Kidney (tissue), 13 donors: ENCODE measurements at regions not wholly inside any gene's neighbourhood (a gene's known extent, or its start where the extent isn't known, plus 50 kb on each side); places are given as distances from the start of the nearest gene placed in this dataset.

Experiments used
- DNase-seq, 5 donors: peaks; one replicate each; pipeline ENCODE4 v3.0.0-alpha.2; 2013 to 2020
- FAIRE-seq: peaks from 2 replicates; lab custom pipeline; 2012; peaks lifted over from hg19 to GRCh38; lab: Jason Lieb, UNC
- H3K27ac ChIP-seq, 2 donors: one replicate each; pipeline ENCODE4 v1.7.0; 2013; ENCODE audit warnings: low read depth in 2 of 2, low read length in 2 of 2, inconsistent platforms in 1 of 2
- H3K27me3 ChIP-seq: one replicate; pipeline ENCODE4 v1.7.1; 2013; ENCODE audit warnings: low read length, inconsistent platforms; ENCODE audit not compliant: control insufficient read depth, insufficient read depth
- H3K36me3 ChIP-seq, 3 donors: one replicate each; pipeline versions ENCODE4 v1.7.0 to v1.7.1; 2013; ENCODE audit warnings: low read length in 3 of 3, control low read depth in 1 of 3, inconsistent platforms in 1 of 3; ENCODE audit not compliant: insufficient read depth in 3 of 3, control insufficient read depth in 2 of 3
- H3K4me1 ChIP-seq, 3 donors: one replicate each; pipeline versions ENCODE4 v1.7.0 to v1.7.1; 2013; ENCODE audit warnings: low read length in 3 of 3, inconsistent platforms in 1 of 3, low read depth in 1 of 3; ENCODE audit not compliant: control insufficient read depth in 2 of 3, insufficient read depth in 2 of 3
- H3K4me3 ChIP-seq, 3 donors: one replicate each; pipeline versions ENCODE4 v1.7.0 to v1.8.1; 2013; ENCODE audit warnings: low read length in 3 of 3, control low read depth in 1 of 3, inconsistent platforms in 1 of 3
- H3K9ac ChIP-seq, 3 donors: one replicate each; pipeline versions ENCODE4 v1.7.0 to v1.7.1; 2013; ENCODE audit warnings: low read length in 3 of 3, control low read depth in 1 of 3, inconsistent platforms in 1 of 3
- H3K9me3 ChIP-seq, 3 donors: one replicate each; pipeline versions ENCODE4 v1.7.0 to v1.7.1; 2013; ENCODE audit warnings: low read length in 3 of 3, control low read depth in 1 of 3, inconsistent platforms in 1 of 3; ENCODE audit not compliant: control insufficient read depth in 2 of 3, insufficient read depth in 1 of 3
- intact Hi-C: fragments of 100-400 bp; cut with DNase I; formaldehyde crosslinking; loops from one replicate; pipeline ENCODE4 v1.11.1; 2022
- TF ChIP-seq, protein P1 (sequence below): IDR thresholded peaks from 3 replicates; pipeline ENCODE4 v1.5.1; 2012; ENCODE audit warnings: mild to moderate bottlenecking, moderate library complexity, borderline replicate concordance; ENCODE audit not compliant: insufficient read depth; ENCODE audit errors: extremely low read depth
- donor health status: control.
- donor health status: control.
- donor health status: control.
- donor health status: control.
- donor health status: control.
- donor health status: DM: yes; HTN: yes; CAD: no.
- donor health status: Normal renal cell carcinoma (clear cell type).

DNA sequence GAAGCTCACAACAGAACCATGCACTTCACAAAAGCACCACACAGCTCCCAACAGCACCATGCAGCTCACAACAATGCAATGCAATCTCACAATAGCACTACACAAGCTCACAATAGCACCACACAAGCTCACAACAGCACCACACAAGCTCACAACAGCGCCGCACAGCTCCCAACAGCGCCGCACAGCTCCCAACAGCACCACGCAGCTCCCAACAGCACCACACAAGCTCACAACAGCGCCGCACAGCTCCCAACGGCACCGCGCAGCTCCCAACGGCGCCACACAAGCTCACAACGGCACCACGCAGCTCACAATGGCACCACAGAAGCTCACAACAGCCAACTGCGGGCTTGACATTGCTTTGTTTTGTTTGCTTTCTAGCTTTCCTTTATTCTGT, 198.1 kb downstream of the DLL1 start:
- intact Hi-C loops, result no loop called here
- Histone ChIP-seq H3K4me1 (peaks cover 0 to 4% (median 0%) of the 10 kb centered on the region in 3 donors), H3K36me3 (no peaks in the 10 kb centered on the region), H3K9me3 (no peaks in the 10 kb centered on the region), H3K4me3 (no peak overlapping the region), H3K9ac (no peak overlapping the region), H3K27me3 (no peaks in the 10 kb centered on the region), H3K27ac (no peak overlapping the region)
- DNase-seq (no peak), FAIRE-seq (no peak)
- TF ChIP-seq, protein P1, sequence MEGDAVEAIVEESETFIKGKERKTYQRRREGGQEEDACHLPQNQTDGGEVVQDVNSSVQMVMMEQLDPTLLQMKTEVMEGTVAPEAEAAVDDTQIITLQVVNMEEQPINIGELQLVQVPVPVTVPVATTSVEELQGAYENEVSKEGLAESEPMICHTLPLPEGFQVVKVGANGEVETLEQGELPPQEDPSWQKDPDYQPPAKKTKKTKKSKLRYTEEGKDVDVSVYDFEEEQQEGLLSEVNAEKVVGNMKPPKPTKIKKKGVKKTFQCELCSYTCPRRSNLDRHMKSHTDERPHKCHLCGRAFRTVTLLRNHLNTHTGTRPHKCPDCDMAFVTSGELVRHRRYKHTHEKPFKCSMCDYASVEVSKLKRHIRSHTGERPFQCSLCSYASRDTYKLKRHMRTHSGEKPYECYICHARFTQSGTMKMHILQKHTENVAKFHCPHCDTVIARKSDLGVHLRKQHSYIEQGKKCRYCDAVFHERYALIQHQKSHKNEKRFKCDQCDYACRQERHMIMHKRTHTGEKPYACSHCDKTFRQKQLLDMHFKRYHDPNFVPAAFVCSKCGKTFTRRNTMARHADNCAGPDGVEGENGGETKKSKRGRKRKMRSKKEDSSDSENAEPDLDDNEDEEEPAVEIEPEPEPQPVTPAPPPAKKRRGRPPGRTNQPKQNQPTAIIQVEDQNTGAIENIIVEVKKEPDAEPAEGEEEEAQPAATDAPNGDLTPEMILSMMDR, result no peak

DNA sequence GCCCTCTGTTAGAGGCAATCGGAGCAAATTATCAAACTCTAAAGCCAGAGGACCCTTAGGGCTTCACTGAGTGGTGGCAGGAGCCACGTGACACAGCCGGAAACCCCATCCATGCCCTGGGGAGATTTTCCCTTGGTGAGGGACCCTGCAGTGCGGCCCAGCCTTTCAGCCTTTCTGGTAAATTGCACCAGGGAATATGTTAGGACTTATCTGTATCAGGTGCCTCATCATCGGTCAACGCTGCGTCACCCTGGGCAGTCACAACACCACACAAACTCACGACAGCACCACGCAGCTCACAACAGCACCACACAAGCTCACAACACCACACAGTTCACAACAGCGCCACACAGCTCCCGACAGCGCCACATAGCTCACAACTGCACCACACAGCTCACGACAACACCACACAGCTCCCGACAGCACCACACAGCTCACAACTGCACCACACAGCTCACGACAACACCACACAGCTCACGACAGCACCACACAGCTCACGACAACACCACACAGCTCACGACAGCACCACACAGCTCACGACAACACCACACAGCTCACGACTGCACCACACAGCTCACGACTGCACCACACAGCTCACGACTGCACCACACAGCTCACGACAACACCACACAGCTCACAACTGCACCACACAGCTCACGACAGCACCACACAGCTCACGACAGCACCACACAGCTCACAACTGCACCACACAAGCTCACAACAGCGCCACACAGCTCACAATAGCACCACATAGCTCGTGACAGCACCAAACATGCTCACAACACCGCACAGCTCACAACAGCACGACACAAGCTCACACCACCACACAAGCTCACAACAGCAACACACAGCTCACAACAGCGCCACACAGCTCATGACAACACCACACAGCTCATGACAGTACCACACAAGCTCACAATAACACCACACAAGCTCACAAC, 199.0 kb downstream of the DLL1 start:
- DNase-seq (peak in 2 of 5 donors; percentile 33 to 42), FAIRE-seq (no peak)
- intact Hi-C loops, result no loop called here
- H3K36me3 ChIP-seq, result no peaks in the 10 kb centered on the region
- H3K4me3 ChIP-seq, result no peak overlapping the region
- H3K4me1 ChIP-seq, result peaks cover 0 to 4% (median 0%) of the 10 kb centered on the region in 3 donors
- no peaks in the 10 kb centered on the region for H3K9me3 ChIP-seq
- no peak overlapping the region for H3K9ac ChIP-seq
- TF ChIP-seq, protein P1, result no peak
- H3K27me3 ChIP-seq, result no peaks in the 10 kb centered on the region
- H3K27ac ChIP-seq, result no peak overlapping the region

DNA sequence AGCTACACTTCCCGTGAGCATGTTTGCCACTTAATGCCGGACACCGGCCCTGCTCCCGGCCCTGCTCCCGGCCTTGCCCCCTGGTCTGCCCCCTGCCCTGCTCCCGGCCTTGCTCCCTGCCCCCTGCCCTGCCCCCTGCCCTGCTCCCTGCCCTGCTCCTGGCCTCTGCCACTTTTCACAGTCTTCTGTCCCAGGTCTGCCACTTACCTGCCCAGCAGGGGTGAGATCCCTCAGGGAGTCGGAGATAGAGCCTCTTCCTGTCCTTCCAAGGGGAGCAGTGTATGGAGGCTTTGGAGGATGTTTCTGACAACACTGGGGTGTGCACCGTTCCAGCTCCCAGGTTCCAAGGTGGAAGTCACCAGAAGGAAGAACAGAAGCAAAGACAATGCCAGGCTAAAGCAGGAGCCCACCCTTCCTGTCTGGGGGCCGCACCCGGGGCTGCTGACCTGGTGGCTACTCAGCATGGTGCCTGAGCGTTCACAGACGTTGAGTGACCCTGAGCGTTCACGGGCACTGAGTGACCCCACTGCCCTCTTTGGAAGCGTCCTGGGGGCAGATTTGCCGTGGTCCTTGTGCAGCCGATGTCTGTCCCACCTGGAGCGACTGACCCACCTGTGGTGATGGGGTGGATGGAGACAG, 199.8 kb downstream of the DLL1 start:
- Histone ChIP-seq H3K4me3 (no peak overlapping the region), H3K36me3 (no peaks in the 10 kb centered on the region), H3K27ac (no peak overlapping the region), H3K9ac (no peak overlapping the region), H3K9me3 (no peaks in the 10 kb centered on the region), H3K4me1 (peaks cover 0 to 4% (median 0%) of the 10 kb centered on the region in 3 donors), H3K27me3 (no peaks in the 10 kb centered on the region)
- DNase-seq, result peak in 2 of 5 donors; percentile 35 to 47
- no peak for FAIRE-seq
- TF ChIP-seq, protein P1, result no peak
- intact Hi-C loops, result no loop called here
